Cerebellar cortex (tissue), 1 donor: ENCODE measurements at regions not wholly inside any gene's neighbourhood (a gene's known extent, or its start where the extent isn't known, plus 50 kb on each side); places are given as distances from the start of the nearest gene placed in this dataset.
"Not testable (repeated sequence)": the region's sequence is repeated elsewhere in the genome, so short reads cannot be mapped to it uniquely, and the experiment has no call there.

ENCODE experiments used
- DNase-seq: peaks from one replicate; pipeline ENCODE4 v3.0.0-alpha.2; 2015; ENCODE audit warnings: low spot score

DNA sequence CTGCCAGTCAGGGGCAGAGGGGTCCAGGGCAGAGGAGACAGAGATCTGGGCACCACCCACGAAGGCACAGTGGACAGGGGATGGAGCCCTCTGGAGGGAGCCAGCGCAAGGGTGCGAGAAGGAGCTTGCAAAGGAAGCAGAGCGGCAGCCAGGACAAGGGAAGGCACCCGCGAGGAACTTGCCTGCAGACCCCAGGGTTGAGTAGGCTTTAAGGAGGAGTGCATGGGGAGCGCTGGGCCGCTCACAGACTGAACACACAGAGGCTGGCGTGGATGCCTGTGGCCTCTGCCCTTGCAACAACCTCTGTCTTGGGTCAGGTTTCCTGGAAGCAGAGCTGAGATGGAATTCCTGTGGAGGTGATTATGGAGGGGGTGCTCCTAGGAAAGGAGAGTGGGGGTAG is 374.4 kb downstream of the CNTNAP3B start:
- not testable (repeated sequence) for DNase-seq

DNA sequence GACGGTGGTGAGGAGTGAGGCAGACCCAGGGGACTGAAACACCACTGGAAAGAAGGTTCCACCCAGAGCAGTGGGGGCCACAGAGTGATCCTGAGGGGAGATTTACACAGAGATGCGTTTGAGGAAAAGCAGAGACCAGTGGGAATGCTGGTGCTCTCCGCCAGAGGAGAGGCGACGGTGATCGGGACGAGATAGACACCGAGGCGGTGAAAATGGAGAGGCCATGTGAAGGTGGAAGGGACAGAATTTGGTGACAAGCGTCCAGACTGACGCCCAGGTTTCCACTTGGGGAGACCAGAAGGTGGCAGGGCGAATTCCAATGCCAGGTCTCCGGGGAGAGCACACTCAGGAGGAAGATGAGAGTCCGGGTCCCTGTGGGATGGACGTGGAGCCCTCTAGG is 374.8 kb downstream of the CNTNAP3B start:
- DNase-seq: not testable (repeated sequence)

DNA sequence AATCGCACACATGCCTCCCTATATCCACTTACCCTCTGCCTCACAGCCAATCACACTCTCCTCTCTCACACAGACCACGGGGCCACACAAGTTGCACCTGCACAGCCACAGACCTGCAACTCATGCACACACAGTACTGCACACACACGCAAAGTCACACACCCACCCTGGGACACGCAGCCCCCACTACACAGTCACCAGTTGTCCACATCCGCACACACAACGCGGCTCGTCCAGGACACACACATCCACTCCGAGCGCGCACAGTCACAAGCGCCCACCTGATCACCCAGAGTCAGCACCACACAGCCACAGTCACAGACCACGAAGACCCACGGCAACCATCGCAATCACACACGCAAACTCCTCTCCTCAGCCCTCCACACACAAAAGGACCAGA is 387.3 kb downstream of the CNTNAP3B start:
- not testable (repeated sequence) for DNase-seq

DNA sequence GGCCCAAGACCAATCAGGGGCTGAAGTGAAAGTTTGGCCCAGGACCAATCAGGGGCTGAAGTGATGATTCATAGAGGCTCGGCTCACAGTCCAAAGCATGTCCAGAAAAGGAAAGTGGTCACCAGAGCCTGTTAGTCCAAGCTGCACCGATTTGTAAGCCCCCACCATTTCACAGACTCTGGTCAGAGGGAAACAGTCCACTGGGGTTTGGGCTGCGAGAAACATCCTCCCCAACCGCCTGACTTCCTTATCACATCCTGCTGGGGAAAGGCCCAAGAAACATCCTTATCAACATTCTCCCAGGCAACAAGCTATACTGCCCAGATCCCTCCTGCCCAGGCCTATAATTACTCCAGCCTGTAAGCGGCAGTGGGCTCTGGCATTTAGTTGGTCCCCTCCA is 388.1 kb downstream of the CNTNAP3B start:
- DNase-seq: not testable (repeated sequence)

DNA sequence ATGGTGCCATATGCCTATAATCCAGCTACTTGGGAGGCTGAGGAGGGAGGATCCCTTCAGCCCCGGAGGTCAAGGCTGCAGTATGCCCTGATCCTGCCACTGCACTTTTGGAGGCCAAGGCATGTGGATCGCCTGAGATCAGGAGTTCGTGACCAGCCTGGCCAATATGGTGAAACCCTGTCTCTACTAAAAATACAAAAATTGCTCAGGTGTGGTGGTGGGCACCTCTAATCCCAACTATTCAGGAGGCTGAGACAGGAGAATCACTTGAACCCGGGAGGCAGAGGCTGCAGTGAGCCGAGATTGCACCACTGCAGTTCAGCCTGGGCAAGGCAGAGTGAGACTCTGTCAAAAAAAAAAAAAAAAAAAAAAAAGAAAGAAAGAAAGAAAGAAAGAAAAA is 390.5 kb downstream of the CNTNAP3B start:
- not testable (repeated sequence) for DNase-seq

DNA sequence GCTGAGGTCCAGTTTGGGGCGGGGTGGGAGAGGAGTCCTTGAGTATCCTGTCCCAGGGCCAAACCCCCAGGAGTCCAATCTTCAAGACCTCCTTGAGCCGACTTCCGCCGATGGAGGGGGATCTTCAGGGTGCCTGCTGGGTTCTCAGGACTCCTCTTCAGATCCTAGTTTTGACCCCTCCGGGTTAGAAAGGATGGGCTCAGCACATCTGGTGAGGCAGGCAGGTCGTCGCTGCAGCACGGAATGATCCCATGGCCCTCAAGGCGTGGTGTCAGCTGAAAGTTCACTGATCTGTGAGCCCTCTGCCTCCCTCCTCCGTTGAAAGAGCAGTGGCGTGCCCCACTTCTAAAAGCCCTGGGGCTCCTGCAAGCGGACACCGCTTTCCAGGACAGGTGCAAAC is 430.0 kb downstream of the CNTNAP3B start:
- DNase-seq: not testable (repeated sequence)

DNA sequence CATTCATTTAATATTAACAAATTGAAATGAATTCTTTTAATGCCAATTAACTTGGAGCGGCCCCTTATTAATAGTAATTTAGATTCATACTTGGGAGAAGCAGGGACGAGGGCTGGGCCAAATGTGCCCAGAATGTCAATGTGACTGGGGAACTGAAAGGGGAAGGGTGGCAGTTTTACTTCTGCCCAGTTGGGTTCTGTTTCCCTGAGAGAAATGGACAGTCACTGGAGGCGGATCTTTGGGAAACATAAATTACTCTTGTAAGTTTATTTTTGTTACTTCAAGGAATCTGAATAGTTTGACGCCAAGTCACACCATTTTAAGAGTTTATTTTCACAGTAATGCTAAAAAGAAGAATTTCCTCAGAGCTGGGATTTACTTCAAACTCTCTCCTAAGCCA is 432.1 kb downstream of the CNTNAP3B start:
- DNase-seq: not testable (repeated sequence)

DNA sequence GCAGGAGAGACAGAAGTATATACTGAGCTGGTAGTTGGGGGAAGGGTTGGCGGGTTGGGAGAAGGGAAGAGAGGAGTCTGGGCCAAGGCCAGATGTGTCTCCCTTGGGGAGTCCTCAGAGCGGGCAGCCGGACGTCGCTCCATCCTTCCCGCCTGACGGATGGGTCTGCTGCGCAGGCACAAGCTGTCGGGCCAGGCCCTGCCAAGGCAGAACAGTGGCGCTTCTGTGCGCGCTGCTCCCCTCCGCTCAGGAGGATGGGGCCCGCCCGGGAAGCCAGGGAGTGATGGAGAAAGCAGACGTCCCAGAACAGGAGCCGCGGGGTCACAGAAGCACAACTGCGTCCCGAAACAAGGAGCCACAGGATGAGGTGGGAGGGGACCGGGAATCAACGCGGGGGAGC is 449.9 kb downstream of the CNTNAP3B start:
- DNase-seq: not testable (repeated sequence)

DNA sequence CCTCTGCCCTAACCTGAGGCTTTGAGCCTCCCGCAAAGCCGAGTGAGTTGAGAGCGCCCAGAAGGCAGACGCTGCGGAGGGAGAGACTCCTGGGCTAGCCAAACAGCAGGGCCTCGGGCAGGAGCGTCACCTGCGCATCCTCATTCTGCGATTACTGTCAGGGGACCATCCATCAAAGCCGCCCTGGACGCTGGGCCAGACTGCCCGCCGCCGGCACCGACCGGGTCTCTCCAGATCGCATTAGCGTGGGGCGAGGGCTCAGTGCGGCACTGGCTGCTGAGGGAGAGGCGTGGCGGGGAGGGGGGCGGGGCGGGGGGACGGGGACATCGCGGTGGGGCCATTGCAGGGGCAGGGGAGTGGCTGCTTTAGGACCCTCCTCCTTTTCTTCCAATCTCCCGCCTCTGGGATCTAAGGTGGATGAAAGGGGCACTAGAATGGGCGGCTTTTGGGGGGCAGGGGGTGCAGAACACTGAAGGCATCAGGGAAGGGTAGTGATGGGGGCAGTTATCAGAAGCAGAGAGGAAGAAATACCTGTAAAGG is 465.7 kb downstream of the CNTNAP3B start:
- DNase-seq: not testable (repeated sequence)

DNA sequence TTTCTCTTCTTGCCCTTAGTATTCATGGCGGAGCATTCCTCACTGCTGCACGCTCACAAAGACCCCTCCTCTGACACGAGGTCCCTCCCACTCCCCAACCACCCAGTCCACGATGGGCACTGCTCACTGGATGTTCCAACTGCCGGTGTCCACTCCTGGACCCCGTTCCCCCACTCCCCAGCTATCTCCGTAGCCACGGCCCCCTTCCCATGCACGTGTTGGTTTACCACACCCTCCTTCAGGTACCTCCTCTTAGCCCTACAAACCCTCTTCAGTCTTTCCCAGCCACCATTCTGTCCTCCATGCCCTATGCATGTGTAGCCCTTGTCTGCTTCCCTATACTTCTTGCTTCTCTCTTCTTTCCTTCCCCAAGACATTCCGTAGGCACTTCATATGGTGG is 469.6 kb upstream of the ZNG1F start:
- not testable (repeated sequence) for DNase-seq

DNA sequence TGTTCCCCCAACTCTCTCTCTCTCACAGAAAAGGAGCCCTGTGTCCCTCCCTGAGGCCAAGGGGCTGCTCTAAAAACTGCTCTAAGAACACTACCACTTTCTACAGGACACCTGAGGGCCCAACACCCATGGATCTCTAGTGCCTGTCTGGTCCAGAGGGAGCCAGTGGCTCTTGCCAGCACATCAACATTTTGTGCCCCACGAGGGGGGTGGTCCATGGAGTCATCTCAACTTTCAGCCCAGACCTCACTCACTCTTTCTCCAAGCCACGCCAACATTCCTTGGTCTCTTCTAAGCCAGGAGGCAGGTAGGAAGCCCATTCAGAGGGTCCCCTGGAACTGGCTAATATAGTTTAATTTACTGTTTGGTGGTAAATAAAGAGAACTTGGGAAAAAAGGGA is 469.0 kb upstream of the ZNG1F start:
- not testable (repeated sequence) for DNase-seq

DNA sequence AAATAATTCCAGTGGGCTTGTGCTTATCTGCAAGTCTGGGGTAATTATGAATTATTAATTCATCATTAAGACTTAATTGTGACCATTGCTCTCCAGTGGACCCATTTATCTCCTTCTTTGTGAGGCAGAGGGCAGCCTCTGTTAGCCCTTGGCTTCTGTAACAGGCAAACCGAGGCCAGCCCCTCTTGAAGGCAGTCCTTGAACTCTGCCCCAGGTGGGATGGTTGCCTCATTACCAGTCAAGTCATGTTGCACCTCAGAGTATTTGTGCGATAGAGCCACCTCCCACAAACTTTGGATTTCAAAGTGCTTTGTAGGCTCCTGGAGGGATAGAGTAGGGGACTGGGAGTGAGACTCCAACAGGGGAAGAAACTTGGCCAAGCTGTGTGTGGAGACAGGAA is 468.0 kb upstream of the ZNG1F start:
- not testable (repeated sequence) for DNase-seq

DNA sequence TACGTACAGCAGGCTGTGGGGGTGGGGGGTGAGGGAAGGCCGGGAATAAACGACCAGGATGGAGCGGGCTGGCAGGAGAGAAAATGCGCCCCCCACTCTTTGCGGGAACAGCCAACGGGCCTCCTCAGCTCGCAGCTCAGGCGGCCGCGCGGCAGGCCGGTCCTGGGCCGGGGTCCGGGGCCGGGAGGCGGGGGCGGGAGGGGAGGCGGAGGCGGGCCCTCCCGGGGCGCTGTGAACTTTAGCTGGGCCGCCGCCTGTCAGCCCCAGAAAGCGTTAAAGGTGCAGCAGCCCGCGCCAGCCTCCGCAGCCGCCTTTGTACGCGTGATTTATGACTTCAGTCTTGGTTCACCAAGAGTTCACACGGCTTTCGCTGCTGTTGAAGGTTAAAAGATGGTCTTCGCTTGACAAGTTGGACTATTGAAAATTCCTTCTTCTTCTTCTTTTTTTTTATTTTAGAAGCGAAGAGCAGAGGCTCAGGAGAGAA is 466.0 kb upstream of the ZNG1F start:
- not testable (repeated sequence) for DNase-seq

DNA sequence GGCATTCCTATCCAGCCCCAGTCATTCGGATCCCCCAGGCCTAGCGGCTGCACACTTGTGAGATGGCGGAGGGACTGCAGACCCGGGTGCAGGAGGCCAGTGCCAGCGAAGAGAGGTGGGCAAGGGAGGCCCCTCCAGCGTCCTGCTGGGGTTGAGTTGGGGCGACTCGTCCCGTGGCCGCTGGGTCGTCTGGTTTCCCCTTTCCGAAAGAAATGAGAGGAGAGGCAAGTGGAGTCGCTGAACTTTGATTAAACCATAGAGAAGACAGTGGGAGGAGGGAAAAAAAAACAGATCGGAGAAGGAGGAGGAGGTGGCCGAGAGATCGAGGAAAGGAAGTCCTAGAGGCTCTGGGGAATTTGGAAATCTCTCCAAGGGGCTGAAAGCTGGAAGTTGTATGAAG is 465.2 kb upstream of the ZNG1F start:
- DNase-seq: not testable (repeated sequence)

DNA sequence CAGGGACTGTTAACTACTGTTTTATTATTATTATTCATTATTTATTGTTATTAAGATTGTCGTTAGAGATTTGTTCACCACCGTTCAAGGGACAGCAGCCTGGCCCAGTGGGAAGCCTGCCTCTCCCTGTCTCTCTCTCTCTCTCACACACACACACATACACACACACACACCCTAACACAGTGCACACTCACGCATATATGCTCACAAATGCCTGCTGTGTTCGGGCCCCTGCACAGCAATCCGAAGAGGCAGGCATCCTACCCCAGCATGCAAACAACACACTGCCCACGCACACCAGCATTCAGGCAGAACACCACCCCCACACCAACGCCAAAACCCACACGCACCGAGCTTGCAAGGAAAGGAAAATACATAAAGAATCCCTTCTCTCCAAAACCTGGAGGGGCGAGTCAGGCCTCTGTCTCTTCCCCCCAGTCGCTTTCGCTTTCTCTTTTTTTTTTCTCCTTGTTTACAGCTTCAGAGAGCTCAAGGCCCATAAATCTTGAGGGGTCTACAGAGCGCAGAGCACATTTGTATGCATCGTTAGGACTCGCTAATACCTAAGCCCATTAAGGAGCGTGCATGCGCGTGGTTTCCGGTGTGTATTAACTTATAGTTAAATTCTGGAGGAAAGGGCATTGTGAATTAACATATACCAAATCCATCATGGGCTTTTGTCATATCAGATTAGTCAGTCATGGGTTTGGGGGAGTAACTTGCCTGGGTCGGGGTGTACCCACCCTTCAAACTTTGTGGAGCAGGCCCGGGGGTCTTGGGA is 464.6 kb upstream of the ZNG1F start:
- DNase-seq: not testable (repeated sequence)

DNA sequence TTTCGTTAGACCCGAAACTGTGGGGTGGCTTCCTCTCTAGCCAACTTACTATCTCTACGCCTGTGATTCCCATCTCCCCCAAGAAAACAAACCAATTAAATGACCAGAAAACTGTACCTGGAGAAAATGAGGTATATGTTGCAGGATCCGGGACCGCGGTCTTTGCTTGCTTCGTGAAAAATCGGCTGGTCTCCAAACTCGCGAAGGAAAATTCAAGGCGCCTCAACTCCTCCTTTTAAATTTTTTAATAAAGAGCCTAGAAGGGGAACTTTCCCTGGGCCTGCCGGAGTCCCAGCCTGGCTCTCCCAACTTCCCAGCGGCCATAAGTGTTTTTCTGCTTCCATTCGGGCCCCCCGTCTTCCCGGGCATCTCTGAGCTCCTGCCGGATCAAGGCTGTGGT is 463.7 kb upstream of the ZNG1F start:
- DNase-seq: not testable (repeated sequence)

DNA sequence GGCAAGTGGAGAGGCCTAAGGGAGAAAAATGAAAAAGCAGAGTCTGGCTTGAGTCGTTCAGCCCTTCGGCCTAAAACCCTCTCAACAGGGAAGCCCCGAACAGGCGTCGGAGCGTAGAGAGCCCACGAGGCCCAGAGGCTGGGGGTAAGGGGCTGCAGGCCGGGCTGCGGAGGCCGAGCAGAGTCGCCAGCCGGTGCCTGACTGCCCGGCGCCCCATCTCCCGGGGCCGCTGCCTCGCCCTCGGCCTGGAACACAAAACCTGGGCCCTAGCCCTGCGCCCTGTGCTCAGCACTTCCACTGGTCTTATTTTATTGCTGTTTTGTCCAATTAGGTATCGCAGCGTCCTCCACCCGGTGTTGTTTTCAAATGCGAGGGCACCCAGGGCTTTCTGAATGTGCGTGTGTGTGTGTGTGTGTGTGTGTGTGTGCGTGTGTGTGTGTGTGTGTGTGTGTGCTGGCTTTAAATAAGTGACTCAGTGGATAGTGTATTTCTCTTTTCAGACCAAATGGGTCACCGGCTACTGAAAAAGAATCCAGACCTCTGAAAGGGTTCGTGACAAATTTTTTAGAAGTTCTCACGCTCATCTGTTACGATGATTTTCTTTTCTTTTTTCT is 463.1 kb upstream of the ZNG1F start:
- not testable (repeated sequence) for DNase-seq

DNA sequence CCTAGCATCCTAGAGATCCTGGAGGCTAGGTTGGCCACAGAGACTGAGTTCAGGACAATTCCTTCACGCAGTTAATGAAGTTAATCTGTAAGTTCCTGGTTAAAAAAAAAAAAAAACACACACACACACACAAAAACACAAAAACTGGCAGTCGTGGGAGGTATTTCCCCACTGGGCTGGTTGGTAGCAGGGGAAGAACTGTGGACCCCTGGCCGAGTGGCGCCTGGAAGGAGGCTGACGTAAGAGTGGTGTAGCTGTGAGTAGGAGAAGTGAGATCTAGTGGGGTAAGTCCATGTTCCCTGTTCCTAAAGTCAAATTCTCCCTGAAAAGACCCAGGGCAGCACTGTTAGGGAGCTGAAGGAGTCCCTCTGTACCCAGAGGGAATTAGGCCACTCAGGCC is 461.0 kb upstream of the ZNG1F start:
- not testable (repeated sequence) for DNase-seq

DNA sequence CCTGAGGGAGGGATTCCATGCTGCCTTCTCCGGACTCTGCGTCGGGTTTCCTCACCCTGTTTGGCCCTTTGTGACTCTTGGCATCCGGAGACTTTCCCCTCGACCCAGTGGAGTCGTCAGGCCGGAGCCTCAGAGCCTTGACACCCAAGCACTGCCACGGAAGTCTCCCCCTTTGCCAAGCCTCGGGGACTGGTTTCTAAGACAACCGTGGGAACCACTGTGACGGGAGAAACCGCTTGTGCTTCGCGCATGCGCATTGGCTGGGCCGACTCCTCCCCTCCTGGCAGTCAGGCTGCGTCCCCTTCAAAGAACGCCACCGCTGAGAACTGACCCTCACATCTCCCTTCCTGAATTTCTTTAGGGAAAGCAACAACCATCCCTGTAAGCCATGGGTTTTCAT is 459.4 kb upstream of the ZNG1F start:
- DNase-seq: not testable (repeated sequence)

DNA sequence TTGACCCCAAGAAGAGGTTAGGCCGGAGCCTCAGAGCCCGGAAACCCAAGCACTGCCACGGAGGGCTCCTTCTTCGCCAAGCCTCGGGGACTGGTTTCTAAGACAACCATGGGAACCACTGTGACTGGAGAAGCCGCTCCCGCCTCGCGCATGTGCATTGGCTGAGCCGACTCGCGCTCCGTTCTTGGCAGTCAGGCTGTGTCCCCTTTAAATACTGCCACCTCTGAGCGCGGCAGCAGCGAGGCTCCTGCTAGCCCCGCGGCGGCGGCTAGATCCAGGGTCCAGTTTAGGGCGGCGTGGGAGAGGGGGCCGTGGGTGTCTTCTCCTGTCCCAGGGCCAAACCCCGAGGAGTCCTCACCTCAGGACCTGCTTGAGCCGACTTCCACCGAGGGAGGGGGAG is 457.1 kb upstream of the ZNG1F start:
- not testable (repeated sequence) for DNase-seq

DNA sequence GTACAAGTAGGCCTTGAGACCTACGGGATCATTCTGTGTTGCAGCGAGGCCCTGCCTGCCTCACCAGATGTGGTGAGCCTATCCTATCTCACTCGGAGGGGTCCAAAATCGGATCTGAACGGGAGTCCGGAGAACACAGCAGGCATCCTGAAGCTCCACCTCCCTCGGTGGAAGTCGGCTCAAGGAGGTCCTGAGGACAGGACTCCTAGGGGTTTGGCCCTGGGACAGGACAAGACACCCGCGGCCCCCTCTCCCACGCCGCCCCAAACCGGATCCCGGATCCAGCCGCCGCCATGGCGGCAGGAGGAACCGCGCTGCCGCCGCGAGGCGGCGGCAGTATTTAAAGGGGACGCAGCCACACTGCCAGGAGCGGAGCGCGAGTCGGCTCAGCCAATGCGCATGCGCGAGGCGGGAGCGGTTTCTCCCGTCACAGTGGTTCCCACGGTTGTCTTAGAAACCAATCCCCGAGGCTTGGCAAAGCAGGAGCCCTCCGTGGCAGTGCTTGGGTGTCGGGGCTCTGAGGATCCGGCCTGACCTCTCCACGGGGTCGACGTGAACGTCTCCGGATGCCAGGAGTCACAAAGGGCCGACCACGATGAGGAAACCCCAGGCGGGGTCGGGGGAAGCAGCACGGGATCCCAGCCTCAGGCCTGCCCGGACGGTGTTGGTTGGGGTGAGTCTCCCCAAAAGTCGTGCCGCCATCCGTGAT is 454.6 kb upstream of the ZNG1F start:
- DNase-seq: peak; percentile 20

DNA sequence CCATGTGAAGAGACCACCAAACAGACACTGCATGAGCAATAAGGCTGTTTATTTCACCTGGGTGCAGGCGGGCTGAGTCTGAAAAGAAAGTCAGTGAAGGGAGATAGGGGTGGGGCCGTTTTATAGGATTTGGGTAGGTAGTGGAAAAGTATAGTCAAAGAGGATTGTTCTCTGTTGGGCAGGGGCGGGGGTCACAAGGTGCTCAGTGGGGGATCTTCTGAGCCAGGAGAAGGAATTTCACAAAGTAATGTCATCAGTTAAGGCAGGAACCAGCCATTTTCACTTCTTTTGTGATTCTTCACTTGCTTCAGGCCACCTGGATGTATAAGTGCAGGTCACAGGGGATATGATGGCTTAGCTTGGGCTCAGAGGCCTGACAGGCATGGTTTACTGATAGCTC is 444.6 kb upstream of the ZNG1F start:
- not testable (repeated sequence) for DNase-seq
